Natural killer cell (primary cell): ENCODE measurements at regions not wholly inside any gene's neighbourhood (a gene's known extent, or its start where the extent isn't known, plus 50 kb on each side); places are given as distances from the start of the nearest gene placed in this dataset.

Experiments used
- ATAC-seq, 3 donors: fragments of 150-1000 bp in 2 of 3; fragments of 200-7000 bp in 1 of 3; cut with Tn5 transposase; 1 replicate in 1 of 3; 2 replicates in 2 of 3; pipeline ENCODE4 v1.10.0; 2021; ENCODE audit warnings: mild to moderate bottlenecking in 2 of 3, moderate library complexity in 2 of 3
- DNase-seq, 2 donors: peaks; one replicate each; pipeline versions ENCODE4 v3.0.0 to v3.0.0-alpha.2; 2013 to 2021; ENCODE audit warnings: mixed read lengths in 1 of 2
- H3K27ac ChIP-seq: one replicate; pipeline ENCODE4 v1.5.1; 2013; ENCODE audit warnings: mild to moderate bottlenecking, low read length
- H3K27me3 ChIP-seq: one replicate; pipeline ENCODE4 v1.6.1; 2013; ENCODE audit warnings: low read length; ENCODE audit not compliant: control insufficient read depth, insufficient read depth
- H3K36me3 ChIP-seq: one replicate; pipeline ENCODE4 v1.6.1; 2013; ENCODE audit warnings: low read length; ENCODE audit not compliant: control insufficient read depth, insufficient read depth
- H3K4me1 ChIP-seq: one replicate; pipeline ENCODE4 v1.6.1; 2013; ENCODE audit warnings: low read length; ENCODE audit not compliant: control insufficient read depth, insufficient read depth
- H3K4me3 ChIP-seq: one replicate; pipeline ENCODE4 v1.5.1; 2013; ENCODE audit warnings: low read length
- H3K9me3 ChIP-seq: one replicate; pipeline ENCODE4 v1.6.1; 2013; ENCODE audit warnings: low read length; ENCODE audit not compliant: control insufficient read depth, insufficient read depth
- H3K27ac Mint-ChIP-seq, 2 donors: one replicate each; pipeline ENCODE4 v1.8.0; 2022; ENCODE audit warnings: mild to moderate bottlenecking in 2 of 2, mixed read lengths in 2 of 2, moderate library complexity in 1 of 2
- H3K27me3 Mint-ChIP-seq, 2 donors: one replicate each; pipeline ENCODE4 v1.8.0; 2022; ENCODE audit warnings: low read depth in 2 of 2, mixed read lengths in 2 of 2
- H3K36me3 Mint-ChIP-seq: one replicate; pipeline ENCODE4 v1.8.0; 2022; ENCODE audit warnings: mixed read lengths
- H3K4me1 Mint-ChIP-seq, 2 donors: one replicate each; pipeline ENCODE4 v1.8.0; 2022; ENCODE audit warnings: mixed read lengths in 2 of 2
- H3K4me3 Mint-ChIP-seq: one replicate; pipeline ENCODE4 v1.8.0; 2022; ENCODE audit warnings: mild to moderate bottlenecking, moderate library complexity, mixed read lengths
- H3K9me3 Mint-ChIP-seq, 2 donors: one replicate each; pipeline ENCODE4 v1.8.0; 2022; ENCODE audit warnings: mixed read lengths in 2 of 2
- WGBS: methylation state at CpG from one replicate; pipeline ENCODE4 v1.1.7; 2013; ENCODE audit warnings: missing lambda C conversion rate; ENCODE audit not compliant: insufficient coverage; 5-methylcytosine and 5-hydroxymethylcytosine counted together
- intact Hi-C: fragments of 100-400 bp; cut with micrococcal nuclease; formaldehyde crosslinking; loops from one replicate; pipeline ENCODE4 v1.14.2; 2022
- TF ChIP-seq, protein P1 (sequence below): fragments of 200-600 bp; IDR thresholded peaks from one replicate; pipeline ENCODE4 v1.8.0; 2022; ENCODE audit warnings: antibody characterized with exemption

DNA sequence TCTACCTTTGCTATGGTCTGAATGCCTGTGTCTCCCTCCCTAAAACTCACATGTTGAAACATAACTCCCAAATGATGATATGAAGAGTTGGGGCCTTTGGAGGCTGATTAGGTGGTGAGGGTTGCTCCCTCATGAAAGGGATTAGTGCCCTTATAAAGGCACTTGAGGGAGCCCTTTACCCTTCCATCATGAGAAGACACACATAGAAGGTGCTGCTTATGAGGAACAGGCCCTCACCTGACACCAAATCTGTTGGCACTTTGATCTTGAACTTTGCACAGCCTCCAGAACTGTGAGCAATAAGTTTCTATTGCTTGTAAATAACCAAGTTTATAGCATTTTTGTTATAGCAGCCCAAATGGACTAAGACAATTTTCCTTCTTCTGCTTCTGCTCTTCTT, 76.2 kb upstream of the ADAMTS9 start:
- no peak overlapping the region for H3K4me3 ChIP-seq
- TF ChIP-seq, protein P1, sequence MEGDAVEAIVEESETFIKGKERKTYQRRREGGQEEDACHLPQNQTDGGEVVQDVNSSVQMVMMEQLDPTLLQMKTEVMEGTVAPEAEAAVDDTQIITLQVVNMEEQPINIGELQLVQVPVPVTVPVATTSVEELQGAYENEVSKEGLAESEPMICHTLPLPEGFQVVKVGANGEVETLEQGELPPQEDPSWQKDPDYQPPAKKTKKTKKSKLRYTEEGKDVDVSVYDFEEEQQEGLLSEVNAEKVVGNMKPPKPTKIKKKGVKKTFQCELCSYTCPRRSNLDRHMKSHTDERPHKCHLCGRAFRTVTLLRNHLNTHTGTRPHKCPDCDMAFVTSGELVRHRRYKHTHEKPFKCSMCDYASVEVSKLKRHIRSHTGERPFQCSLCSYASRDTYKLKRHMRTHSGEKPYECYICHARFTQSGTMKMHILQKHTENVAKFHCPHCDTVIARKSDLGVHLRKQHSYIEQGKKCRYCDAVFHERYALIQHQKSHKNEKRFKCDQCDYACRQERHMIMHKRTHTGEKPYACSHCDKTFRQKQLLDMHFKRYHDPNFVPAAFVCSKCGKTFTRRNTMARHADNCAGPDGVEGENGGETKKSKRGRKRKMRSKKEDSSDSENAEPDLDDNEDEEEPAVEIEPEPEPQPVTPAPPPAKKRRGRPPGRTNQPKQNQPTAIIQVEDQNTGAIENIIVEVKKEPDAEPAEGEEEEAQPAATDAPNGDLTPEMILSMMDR: no peak
- no peak overlapping the region for H3K27ac ChIP-seq
- Mint-ChIP-seq H3K36me3 (no peaks in the 10 kb centered on the region), H3K4me3 (no peak overlapping the region), H3K27ac (no peak overlapping the region), H3K9me3 (peaks cover 4 to 9% of the 10 kb centered on the region in 2 donors), H3K27me3 (no peaks in the 10 kb centered on the region), H3K4me1 (no peaks in the 10 kb centered on the region)
- no peaks in the 10 kb centered on the region for H3K27me3 ChIP-seq
- H3K9me3 ChIP-seq: no peaks in the 10 kb centered on the region
- no peaks in the 10 kb centered on the region for H3K36me3 ChIP-seq
- intact Hi-C loops: no loop called here
- H3K4me1 ChIP-seq: no peaks in the 10 kb centered on the region
- ATAC-seq: no peak
- no peak for DNase-seq

DNA sequence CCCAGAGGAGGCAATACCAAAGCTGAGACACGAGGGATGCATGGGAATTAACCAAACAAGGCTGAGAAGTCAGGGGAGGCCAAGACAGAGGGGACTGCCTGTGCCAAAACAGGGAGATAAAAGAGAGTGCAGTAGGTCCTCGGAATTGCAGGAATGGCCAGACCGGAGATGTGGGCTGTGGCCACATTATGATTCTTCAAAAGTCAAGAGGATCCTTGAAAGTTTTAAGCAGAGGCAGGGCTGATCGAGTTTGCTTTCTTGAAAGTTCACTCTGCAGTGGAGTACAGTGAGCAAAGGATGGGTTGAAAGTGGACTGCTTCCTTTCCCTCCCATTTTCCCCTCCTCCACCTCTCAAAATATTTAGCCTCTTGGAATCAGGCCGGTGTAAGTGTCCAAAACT, 73.9 kb upstream of the ADAMTS9 start:
- intact Hi-C loops: no loop called here

DNA sequence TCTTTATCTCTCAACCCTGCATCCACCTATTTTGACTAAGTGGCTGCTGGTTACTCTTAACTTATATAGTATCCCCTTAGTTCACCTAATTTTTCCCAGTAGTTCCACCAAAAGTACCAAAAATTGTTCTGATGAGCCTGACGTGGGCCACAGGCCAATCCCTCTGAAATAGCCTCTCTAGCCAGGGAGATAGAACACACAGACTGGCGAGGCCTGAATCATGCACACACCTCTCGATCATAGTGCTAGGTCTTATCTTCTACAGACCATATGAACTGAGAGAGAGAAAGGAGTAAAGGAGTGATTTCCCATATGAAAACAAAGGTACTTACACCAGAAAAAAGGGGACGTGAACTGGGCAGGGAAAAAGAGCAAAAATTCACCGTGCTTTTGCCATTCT, 72.5 kb upstream of the ADAMTS9 start:
- TF ChIP-seq, protein P1: no peak
- intact Hi-C loops: no loop called here
- no peaks in the 10 kb centered on the region for H3K9me3 ChIP-seq
- no peaks in the 10 kb centered on the region for H3K27me3 ChIP-seq
- H3K36me3 ChIP-seq: no peaks in the 10 kb centered on the region
- no peak overlapping the region for H3K27ac ChIP-seq
- DNase-seq (no peak), ATAC-seq (no peak)
- Mint-ChIP-seq H3K9me3 (peaks cover 8 to 11% of the 10 kb centered on the region in 2 donors), H3K4me1 (no peaks in the 10 kb centered on the region), H3K4me3 (no peak overlapping the region), H3K27me3 (no peaks in the 10 kb centered on the region), H3K27ac (no peak overlapping the region), H3K36me3 (no peaks in the 10 kb centered on the region)
- H3K4me1 ChIP-seq: no peaks in the 10 kb centered on the region
- WGBS: 42% methylated on average over 2 of the region's 5 CpGs
- H3K4me3 ChIP-seq: no peak overlapping the region

More for the DNA sequence above, 73.9 kb upstream of the ADAMTS9 start:
- no peaks in the 10 kb centered on the region for H3K27me3 ChIP-seq
- ATAC-seq (no peak), DNase-seq (no peak)
- TF ChIP-seq, protein P1: no peak
- no peaks in the 10 kb centered on the region for H3K36me3 ChIP-seq
- Mint-ChIP-seq H3K36me3 (no peaks in the 10 kb centered on the region), H3K4me3 (no peak overlapping the region), H3K27me3 (no peaks in the 10 kb centered on the region), H3K9me3 (peaks cover 6 to 12% of the 10 kb centered on the region in 2 donors), H3K4me1 (no peaks in the 10 kb centered on the region), H3K27ac (no peak overlapping the region)
- no peaks in the 10 kb centered on the region for H3K4me1 ChIP-seq
- H3K9me3 ChIP-seq: no peaks in the 10 kb centered on the region
- 86% methylated on average over 4 of the region's 5 CpGs for WGBS
- no peak overlapping the region for H3K4me3 ChIP-seq
- H3K27ac ChIP-seq: no peak overlapping the region

DNA sequence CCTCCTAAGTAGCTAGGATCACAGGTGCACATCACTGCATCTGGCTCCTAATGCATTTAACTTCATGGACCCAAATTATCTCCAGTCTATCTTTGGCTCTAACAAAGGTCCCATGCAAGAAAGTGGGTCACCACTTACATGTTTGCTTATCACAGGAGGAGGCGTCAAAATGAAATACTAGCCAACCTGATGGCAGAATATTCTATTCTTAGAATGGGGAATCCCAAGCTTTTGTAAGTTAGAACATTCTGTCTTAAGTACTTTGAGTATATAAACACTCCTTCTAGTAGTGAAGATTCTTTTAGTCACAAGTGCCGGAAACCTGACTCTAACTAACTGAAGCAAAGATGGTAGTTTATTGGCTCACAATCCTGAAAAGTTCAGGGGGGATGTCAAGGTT, 72.0 kb upstream of the ADAMTS9 start:
- Histone ChIP-seq H3K9me3 (no peaks in the 10 kb centered on the region), H3K27ac (no peak overlapping the region), H3K4me3 (no peak overlapping the region), H3K27me3 (no peaks in the 10 kb centered on the region), H3K36me3 (no peaks in the 10 kb centered on the region), H3K4me1 (no peaks in the 10 kb centered on the region)
- H3K4me3 Mint-ChIP-seq: no peak overlapping the region
- no peaks in the 10 kb centered on the region for H3K4me1 Mint-ChIP-seq
- 67% methylated on average over 1 of the region's 2 CpGs for WGBS
- no peak for DNase-seq
- no peak for ATAC-seq
- peaks cover 1% of the 10 kb centered on the region for H3K36me3 Mint-ChIP-seq
- TF ChIP-seq, protein P1: no peak
- intact Hi-C loops: no loop called here
- H3K27ac Mint-ChIP-seq: no peak overlapping the region
- no peaks in the 10 kb centered on the region for H3K27me3 Mint-ChIP-seq
- H3K9me3 Mint-ChIP-seq: peaks cover 6 to 11% of the 10 kb centered on the region in 2 donors
